ENCODE measurements at regions not wholly inside any gene's neighbourhood (a gene's known extent, or its start where the extent isn't known, plus 50 kb on each side); places are given as distances from the start of the nearest gene placed in this dataset.

GRCh38 chr18:77550625-77551024 lies 301.0 kb downstream of the GALR1 start:
- no peak overlapping the region for H3K4me3 ChIP-seq (ENCODE audit: low read length)
- DNase-seq (ENCODE audit: low read depth), result no peak
- TF ChIP-seq, protein P1, sequence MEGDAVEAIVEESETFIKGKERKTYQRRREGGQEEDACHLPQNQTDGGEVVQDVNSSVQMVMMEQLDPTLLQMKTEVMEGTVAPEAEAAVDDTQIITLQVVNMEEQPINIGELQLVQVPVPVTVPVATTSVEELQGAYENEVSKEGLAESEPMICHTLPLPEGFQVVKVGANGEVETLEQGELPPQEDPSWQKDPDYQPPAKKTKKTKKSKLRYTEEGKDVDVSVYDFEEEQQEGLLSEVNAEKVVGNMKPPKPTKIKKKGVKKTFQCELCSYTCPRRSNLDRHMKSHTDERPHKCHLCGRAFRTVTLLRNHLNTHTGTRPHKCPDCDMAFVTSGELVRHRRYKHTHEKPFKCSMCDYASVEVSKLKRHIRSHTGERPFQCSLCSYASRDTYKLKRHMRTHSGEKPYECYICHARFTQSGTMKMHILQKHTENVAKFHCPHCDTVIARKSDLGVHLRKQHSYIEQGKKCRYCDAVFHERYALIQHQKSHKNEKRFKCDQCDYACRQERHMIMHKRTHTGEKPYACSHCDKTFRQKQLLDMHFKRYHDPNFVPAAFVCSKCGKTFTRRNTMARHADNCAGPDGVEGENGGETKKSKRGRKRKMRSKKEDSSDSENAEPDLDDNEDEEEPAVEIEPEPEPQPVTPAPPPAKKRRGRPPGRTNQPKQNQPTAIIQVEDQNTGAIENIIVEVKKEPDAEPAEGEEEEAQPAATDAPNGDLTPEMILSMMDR (conservative IDR thresholded peaks at IDR 0.05; ENCODE audit: low read length), result no peak

GRCh38 chr18:77551055-77551454 lies 301.4 kb downstream of the GALR1 start:
- TF ChIP-seq, protein P1 (conservative IDR thresholded peaks at IDR 0.05; ENCODE audit: low read length), result no peak
- no peak for DNase-seq (ENCODE audit: low read depth)
- H3K4me3 ChIP-seq (ENCODE audit: low read length), result no peak overlapping the region

DNA sequence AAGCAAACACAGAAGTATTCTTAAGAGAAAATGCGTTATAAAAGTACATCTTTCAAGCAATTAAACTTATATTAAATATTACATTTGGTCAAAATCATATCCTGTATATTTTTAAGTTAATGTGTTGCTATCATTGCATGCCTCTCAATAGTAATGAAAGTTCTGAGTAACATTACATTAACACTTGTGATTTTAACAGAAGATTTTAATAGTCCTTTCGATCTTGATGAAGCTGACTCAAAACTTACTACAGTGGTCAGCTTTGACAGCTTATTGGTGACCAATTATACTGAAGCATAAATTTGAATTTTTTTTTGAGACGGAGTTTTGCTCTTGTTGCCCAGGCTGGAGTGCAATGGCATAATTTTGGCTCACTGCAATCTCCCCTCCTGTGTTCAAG lies 303.3 kb downstream of the GALR1 start:
- DNase-seq (ENCODE audit: low read depth), result no peak
- TF ChIP-seq, protein P1 (conservative IDR thresholded peaks at IDR 0.05; ENCODE audit: low read length), result no peak

GRCh38 chr18:77554061-77554460 lies 304.4 kb downstream of the GALR1 start:
- no peak for DNase-seq (ENCODE audit: low read depth)
- H3K4me3 ChIP-seq (ENCODE audit: low read length), result no peak overlapping the region
- TF ChIP-seq, protein P1 (conservative IDR thresholded peaks at IDR 0.05; ENCODE audit: low read length), result no peak

More for the DNA sequence above, 303.3 kb downstream of the GALR1 start:
- no peak overlapping the region for H3K4me3 ChIP-seq (ENCODE audit: low read length)

DNA sequence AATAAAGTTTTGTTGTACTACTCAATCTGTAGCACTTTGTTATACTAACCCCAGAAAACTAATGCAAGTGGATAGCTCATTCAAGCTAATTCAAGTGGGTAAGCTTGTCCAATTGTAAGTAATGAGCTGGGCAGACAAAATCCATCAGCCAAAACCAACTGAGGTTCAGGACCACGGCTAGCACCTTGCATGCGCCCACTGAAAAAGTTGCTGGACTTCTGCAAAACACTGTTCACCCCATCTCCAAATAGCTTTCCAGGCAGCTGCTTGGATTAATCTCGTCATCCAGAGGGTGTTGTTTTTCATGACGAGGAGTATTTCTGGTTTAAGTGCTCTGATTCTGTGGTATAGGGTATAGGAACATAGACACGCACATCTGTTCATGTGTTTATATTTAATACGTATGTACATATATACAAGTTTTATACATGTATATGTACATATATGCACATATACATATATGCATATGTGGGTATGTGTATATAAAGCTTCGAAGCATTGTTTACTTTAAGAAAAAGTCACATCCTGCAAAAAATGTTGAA lies 307.5 kb downstream of the GALR1 start:
- no peak for DNase-seq (ENCODE audit: low read depth)
- TF ChIP-seq, protein P1 (conservative IDR thresholded peaks at IDR 0.05; ENCODE audit: low read length), result no peak
- H3K4me3 ChIP-seq (ENCODE audit: low read length), result no peak overlapping the region

DNA sequence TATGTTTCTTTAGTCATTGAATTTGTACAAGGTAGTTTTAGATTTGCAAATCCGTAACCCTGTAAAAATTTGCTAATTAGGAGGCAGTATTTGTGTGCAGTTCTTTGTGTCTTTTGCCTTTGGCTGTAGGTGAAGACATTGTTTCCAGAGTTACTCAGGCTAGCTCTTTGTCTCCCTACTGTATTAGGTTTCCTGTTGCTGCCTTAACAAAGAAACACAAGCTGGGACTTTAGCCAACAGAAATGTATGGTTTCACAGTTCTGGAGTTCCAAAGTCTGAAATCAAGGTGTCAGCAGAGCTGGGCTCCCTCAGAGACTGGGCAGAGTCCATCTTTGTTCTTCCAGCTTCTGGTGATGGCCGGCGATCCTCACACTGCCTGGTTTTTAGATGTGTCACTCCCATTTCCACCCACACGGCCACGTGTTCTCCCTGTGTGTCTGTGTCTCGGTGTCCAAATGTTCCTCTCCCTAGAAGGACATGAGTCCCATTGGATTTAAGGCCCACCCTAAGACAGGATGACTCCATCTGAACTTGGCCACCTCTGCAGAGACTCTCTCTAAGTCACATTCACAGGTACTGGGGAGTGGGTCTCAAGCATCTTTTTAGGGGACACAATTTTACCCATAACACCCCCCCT lies 309.7 kb downstream of the GALR1 start:
- DNase-seq (ENCODE audit: low read depth), result no peak
- TF ChIP-seq, protein P1 (conservative IDR thresholded peaks at IDR 0.05; ENCODE audit: low read length), result no peak
- H3K4me3 ChIP-seq (ENCODE audit: low read length), result no peak overlapping the region

- TF ChIP-seq, protein P1 (conservative IDR thresholded peaks at IDR 0.05; ENCODE audit: low read length), result no peak
- DNase-seq (ENCODE audit: low read depth), result no peak
- H3K4me3 ChIP-seq (ENCODE audit: low read length), result no peak overlapping the region
Measured at GRCh38 chr18:77560341-77560992, 310.8 kb downstream of the GALR1 start.

Data from AG10803 (cell line).